Fibroblast of lung (primary cell): ENCODE measurements at regions not wholly inside any gene's neighbourhood (a gene's known extent, or its start where the extent isn't known, plus 50 kb on each side); places are given as distances from the start of the nearest gene placed in this dataset.

ENCODE experiments used
- DNase-seq, 2 donors: peaks; one replicate each; pipeline versions ENCODE4 v3.0.0 to v3.0.0-alpha.2; 2010; ENCODE audit warnings: low read depth in 2 of 2
- H2AFZ ChIP-seq: 2 replicates; pipeline ENCODE4 v1.5.1; 2012; ENCODE audit warnings: low read length, control low read depth, inconsistent platforms
- H3K27ac ChIP-seq: 2 replicates; pipeline ENCODE4 v1.5.1; 2011; ENCODE audit warnings: low read length, control low read depth; ENCODE audit not compliant: insufficient read depth
- H3K27me3 ChIP-seq: 2 replicates; pipeline ENCODE4 v1.5.1; 2011; ENCODE audit warnings: mild to moderate bottlenecking, low read length; ENCODE audit not compliant: control insufficient read depth, insufficient read depth
- H3K36me3 ChIP-seq: 2 replicates; pipeline ENCODE4 v1.5.1; 2011; ENCODE audit warnings: low read length; ENCODE audit not compliant: control insufficient read depth, insufficient read depth
- H3K4me1 ChIP-seq: 2 replicates; pipeline ENCODE4 v1.5.1; 2011; ENCODE audit warnings: low read length; ENCODE audit not compliant: control insufficient read depth, insufficient read depth; ENCODE audit errors: extremely low read depth
- H3K4me2 ChIP-seq: 2 replicates; pipeline ENCODE4 v1.5.1; 2011; ENCODE audit warnings: low read length, control low read depth; ENCODE audit not compliant: insufficient read depth; ENCODE audit errors: extremely low read depth
- H3K4me3 ChIP-seq, 4 experiments: fragments of 200-600 bp in 1 of 4; sonication (generic) in 1 of 4; replicated peaks in 1 of 4; 2 replicates each; pipeline ENCODE4 v1.5.1; 2011 to 2016; ENCODE audit warnings: low read length in 4 of 4, low read depth in 3 of 4, mild to moderate bottlenecking in 3 of 4, control low read depth in 2 of 4, inconsistent platforms in 1 of 4, mixed read lengths in 1 of 4; ENCODE audit not compliant: insufficient read depth in 1 of 4; ENCODE audit errors: control extremely low read depth in 1 of 4
- H3K79me2 ChIP-seq: 2 replicates; pipeline ENCODE4 v1.5.1; 2012; ENCODE audit warnings: mild to moderate bottlenecking, low read length, inconsistent platforms; ENCODE audit not compliant: control insufficient read depth, insufficient read depth
- H3K9ac ChIP-seq: 2 replicates; pipeline ENCODE4 v1.5.1; 2011; ENCODE audit warnings: mild to moderate bottlenecking, low read length, control low read depth; ENCODE audit not compliant: insufficient read depth
- H3K9me3 ChIP-seq: 2 replicates; pipeline ENCODE4 v1.5.1; 2012; ENCODE audit warnings: low read depth, low read length; ENCODE audit not compliant: control insufficient read depth, insufficient read depth
- H4K20me1 ChIP-seq: 2 replicates; pipeline ENCODE4 v1.5.1; 2011; ENCODE audit warnings: low read length; ENCODE audit not compliant: control insufficient read depth, insufficient read depth; ENCODE audit errors: extremely low read depth
- CTCF ChIP-seq, 2 donors: IDR thresholded peaks in 1 of 2; conservative IDR thresholded peaks in 1 of 2; 1 replicate in 1 of 2; 2 replicates in 1 of 2; pipeline ENCODE4 v1.5.1; 2011 to 2012; ENCODE audit warnings: low read length in 2 of 2, control low read depth in 1 of 2, inconsistent platforms in 1 of 2, low read depth in 1 of 2, mild to moderate bottlenecking in 1 of 2
- EZH2 ChIP-seq: IDR thresholded peaks from 2 replicates; pipeline ENCODE4 v1.5.1; 2012; ENCODE audit warnings: low read length, control low read depth, mild to moderate bottlenecking; ENCODE audit errors: missing control alignments

GRCh38 chr7:124681946-124682345 lies 83.6 kb downstream of the GPR37 start:
- no peak overlapping the region for H3K4me2 ChIP-seq
- TF ChIP-seq CTCF (conservative IDR thresholded peaks at IDR 0.05 in 1 of 2, IDR thresholded peaks at IDR 0.05 in 1 of 2; ENCODE audit: low read depth in 1 of 2, low read length in 2 of 2) (no peak), EZH2 (no peak)
- no peak overlapping the region for H3K9ac ChIP-seq
- no peaks in the 10 kb centered on the region for H3K79me2 ChIP-seq
- H3K9me3 ChIP-seq, result no peaks in the 10 kb centered on the region
- H3K4me3 ChIP-seq, result no peak overlapping the region
- H2AFZ ChIP-seq, result no peak overlapping the region
- DNase-seq, result no peak
- no peaks in the 10 kb centered on the region for H3K36me3 ChIP-seq
- no peak overlapping the region for H3K27ac ChIP-seq
- H4K20me1 ChIP-seq, result no peaks in the 10 kb centered on the region
- H3K27me3 ChIP-seq, result no peaks in the 10 kb centered on the region
- no peaks in the 10 kb centered on the region for H3K4me1 ChIP-seq

DNA sequence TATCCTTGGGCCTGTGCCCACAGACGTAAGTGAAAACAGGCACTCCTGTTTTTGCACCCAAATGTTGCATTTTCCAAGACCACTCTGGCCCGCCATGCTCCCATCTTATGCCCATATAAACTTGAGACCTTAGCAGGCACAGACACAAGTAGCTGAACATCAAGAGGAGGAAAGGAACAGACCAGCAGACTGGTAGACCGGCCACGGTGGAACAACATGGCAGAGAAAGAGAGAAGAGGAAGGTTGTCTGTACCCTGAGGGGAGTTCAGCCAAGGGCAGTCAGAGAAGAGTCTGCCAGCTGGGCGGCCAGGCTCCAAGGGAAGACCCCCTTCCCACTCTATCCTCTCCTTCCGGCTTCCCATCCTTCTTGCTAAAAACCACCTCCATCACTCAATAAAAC lies 85.3 kb downstream of the GPR37 start:
- no peaks in the 10 kb centered on the region for H3K4me1 ChIP-seq
- H3K36me3 ChIP-seq, result no peaks in the 10 kb centered on the region
- H3K4me3 ChIP-seq, result no peak overlapping the region
- H3K4me2 ChIP-seq, result no peak overlapping the region
- no peaks in the 10 kb centered on the region for H4K20me1 ChIP-seq
- H3K9ac ChIP-seq, result no peak overlapping the region
- no peak for DNase-seq
- no peaks in the 10 kb centered on the region for H3K27me3 ChIP-seq
- H2AFZ ChIP-seq, result no peak overlapping the region
- H3K9me3 ChIP-seq, result no peaks in the 10 kb centered on the region
- TF ChIP-seq CTCF (conservative IDR thresholded peaks at IDR 0.05 in 1 of 2, IDR thresholded peaks at IDR 0.05 in 1 of 2; ENCODE audit: low read depth in 1 of 2, low read length in 2 of 2), result no peak
- TF ChIP-seq EZH2, result no peak
- no peaks in the 10 kb centered on the region for H3K79me2 ChIP-seq
- H3K27ac ChIP-seq, result no peak overlapping the region

DNA sequence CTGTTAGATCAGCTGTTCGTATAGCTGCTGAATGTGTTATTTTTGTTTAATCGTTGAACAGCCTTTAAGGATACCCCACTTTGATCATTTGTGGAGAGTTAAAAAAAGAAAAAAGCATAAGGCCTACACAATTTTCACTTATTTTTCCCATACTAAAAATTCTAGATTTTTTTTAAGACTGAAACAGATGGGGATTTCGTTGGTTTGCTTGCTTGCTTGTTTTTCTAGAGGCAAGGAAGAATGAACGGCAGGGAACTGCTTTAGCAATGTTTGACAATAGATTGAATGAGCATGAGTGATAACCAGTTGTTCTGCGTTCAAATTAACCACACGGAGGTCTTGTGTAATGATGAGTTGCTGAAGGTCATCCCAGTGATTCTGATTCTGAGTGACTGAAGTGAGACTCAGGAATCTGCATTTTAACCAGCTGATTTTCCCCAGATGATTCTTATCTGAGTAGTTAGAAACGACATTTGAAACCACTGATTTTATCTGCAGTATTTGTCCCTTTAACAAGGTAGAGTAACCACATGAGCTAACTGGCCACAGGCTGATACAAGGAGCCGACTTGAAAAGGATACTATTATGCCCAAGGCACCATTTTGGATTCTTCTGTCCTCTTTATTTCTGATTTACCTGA lies 85.9 kb downstream of the GPR37 start:
- no peak overlapping the region for H2AFZ ChIP-seq
- no peak for TF ChIP-seq CTCF (conservative IDR thresholded peaks at IDR 0.05 in 1 of 2, IDR thresholded peaks at IDR 0.05 in 1 of 2; ENCODE audit: low read depth in 1 of 2, low read length in 2 of 2)
- TF ChIP-seq EZH2, result no peak

More for the DNA sequence above, 85.9 kb downstream of the GPR37 start:
- no peak overlapping the region for H3K27ac ChIP-seq
- H3K36me3 ChIP-seq, result no peaks in the 10 kb centered on the region
- H3K79me2 ChIP-seq, result no peaks in the 10 kb centered on the region
- DNase-seq, result no peak
- no peaks in the 10 kb centered on the region for H3K27me3 ChIP-seq
- no peaks in the 10 kb centered on the region for H3K9me3 ChIP-seq
- H3K4me1 ChIP-seq, result no peaks in the 10 kb centered on the region
- no peak overlapping the region for H3K4me3 ChIP-seq
- no peaks in the 10 kb centered on the region for H4K20me1 ChIP-seq
- no peak overlapping the region for H3K4me2 ChIP-seq
- no peak overlapping the region for H3K9ac ChIP-seq
